ENCODE measurements at regions not wholly inside any gene's neighbourhood (a gene's known extent, or its start where the extent isn't known, plus 50 kb on each side); places are given as distances from the start of the nearest gene placed in this dataset.

- peak; percentile 54 for DNase-seq (ENCODE audit: low read depth)
- no peak overlapping the region for H3K4me3 ChIP-seq (replicated peaks; ENCODE audit: low read depth, low read length)
- TF ChIP-seq, protein P1, sequence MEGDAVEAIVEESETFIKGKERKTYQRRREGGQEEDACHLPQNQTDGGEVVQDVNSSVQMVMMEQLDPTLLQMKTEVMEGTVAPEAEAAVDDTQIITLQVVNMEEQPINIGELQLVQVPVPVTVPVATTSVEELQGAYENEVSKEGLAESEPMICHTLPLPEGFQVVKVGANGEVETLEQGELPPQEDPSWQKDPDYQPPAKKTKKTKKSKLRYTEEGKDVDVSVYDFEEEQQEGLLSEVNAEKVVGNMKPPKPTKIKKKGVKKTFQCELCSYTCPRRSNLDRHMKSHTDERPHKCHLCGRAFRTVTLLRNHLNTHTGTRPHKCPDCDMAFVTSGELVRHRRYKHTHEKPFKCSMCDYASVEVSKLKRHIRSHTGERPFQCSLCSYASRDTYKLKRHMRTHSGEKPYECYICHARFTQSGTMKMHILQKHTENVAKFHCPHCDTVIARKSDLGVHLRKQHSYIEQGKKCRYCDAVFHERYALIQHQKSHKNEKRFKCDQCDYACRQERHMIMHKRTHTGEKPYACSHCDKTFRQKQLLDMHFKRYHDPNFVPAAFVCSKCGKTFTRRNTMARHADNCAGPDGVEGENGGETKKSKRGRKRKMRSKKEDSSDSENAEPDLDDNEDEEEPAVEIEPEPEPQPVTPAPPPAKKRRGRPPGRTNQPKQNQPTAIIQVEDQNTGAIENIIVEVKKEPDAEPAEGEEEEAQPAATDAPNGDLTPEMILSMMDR (IDR thresholded peaks at IDR 0.05; ENCODE audit: low read length, missing control alignments) = no peak
Measured at GRCh38 chr11:15707971-15708370, 593.2 kb downstream of the INSC start.

GRCh38 chr11:15710580-15711275 is 596.0 kb downstream of the INSC start:
- no peak for DNase-seq (ENCODE audit: low read depth)
- no peak overlapping the region for H3K4me3 ChIP-seq (replicated peaks; ENCODE audit: low read depth, low read length)
- TF ChIP-seq, protein P1 (IDR thresholded peaks at IDR 0.05; ENCODE audit: low read length, missing control alignments) = no peak

DNA sequence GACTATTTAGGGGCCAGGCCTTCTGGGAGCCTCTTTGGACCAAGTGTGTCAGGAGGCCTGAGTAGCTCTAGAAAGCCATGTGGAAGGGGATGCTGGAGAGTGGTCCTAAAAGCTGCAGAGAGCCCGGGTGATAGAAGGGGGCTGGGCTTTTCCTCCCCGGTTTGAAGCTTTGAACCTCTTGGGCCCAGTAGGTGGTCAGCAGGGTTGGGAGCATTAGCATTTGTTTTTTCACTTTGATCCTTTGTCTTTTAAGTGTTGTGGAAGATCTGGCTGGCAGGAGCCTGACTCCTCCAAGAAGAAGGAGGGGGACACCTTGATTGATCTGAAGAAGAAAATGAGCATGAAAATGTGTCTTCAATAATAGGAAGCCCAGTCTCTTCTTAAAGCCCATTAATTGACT is 596.6 kb downstream of the INSC start:
- DNase-seq (ENCODE audit: low read depth) = no peak
- H3K4me3 ChIP-seq (replicated peaks; ENCODE audit: low read depth, low read length) = no peak overlapping the region
- TF ChIP-seq, protein P1 (IDR thresholded peaks at IDR 0.05; ENCODE audit: low read length, missing control alignments) = no peak

DNA sequence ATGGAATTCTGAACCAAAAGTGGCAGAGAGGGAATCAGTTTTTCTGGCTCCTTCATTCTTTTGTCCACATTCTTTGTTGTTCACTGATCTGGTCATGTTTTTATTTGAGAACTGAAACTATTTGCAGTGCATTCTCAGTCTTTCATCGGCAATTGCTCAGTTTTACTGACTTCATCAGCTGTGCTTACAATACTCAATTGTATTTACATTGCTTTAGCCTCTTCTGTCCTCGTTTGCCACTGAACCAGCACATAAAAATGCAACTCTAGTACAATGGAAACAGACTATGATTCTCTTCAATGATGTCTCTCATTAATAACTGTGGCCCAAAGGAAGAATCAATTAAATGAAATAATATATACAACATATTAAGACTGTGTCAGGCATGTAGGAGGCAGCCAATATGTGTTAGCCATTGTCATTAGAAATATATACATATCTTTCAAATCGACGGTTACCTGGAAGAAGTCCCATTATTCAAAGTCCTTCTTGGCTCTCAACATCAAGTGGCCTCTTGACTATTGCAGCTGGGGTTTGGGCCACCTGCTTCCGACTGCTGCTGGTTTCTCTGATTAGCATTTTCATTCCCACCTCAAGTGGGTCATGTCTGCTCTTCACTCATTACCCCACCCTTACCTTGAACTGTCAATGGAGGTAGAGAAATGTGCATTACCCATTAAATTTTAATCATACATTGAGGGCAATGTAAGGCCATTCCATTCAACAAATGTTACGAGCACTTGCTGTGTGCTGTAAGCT is 600.1 kb downstream of the INSC start:
- TF ChIP-seq, protein P1 (IDR thresholded peaks at IDR 0.05; ENCODE audit: low read length, missing control alignments) = no peak
- H3K4me3 ChIP-seq (replicated peaks; ENCODE audit: low read depth, low read length) = no peak overlapping the region
- DNase-seq (ENCODE audit: low read depth) = no peak

DNA sequence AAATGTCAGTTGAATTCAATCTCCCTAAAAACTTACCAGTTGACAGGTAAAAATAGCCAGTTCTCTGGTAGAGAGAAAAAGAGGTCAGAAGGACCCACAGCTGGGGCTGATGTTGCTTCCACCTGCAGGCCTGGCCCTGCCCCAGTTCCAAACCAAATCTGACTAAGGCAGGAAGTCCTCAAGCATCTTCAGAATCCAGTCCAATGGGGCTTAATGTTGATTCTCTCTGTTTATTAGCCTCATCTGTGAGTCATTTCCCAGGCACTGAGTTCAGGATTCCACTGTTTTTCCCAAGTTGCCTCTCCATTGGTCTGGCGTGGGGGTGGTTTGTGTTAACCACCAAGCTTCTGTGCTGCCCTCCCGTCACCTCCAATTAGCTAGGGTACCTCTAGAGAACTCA is 601.8 kb downstream of the INSC start:
- peak; percentile 9 for DNase-seq (ENCODE audit: low read depth)
- TF ChIP-seq, protein P1 (IDR thresholded peaks at IDR 0.05; ENCODE audit: low read length, missing control alignments) = no peak
- no peak overlapping the region for H3K4me3 ChIP-seq (replicated peaks; ENCODE audit: low read depth, low read length)

- TF ChIP-seq, protein P1 (IDR thresholded peaks at IDR 0.05; ENCODE audit: low read length, missing control alignments) = no peak
- DNase-seq (ENCODE audit: low read depth) = peak; percentile 18
- no peak overlapping the region for H3K4me3 ChIP-seq (replicated peaks; ENCODE audit: low read depth, low read length)
Measured at GRCh38 chr11:15720460-15720859, 605.7 kb downstream of the INSC start.

Measured in fibroblast of pulmonary artery (primary cell).